Bronchial epithelial cell (primary cell): ENCODE measurements at regions not wholly inside any gene's neighbourhood (a gene's known extent, or its start where the extent isn't known, plus 50 kb on each side); places are given as distances from the start of the nearest gene placed in this dataset.

Experiments used
- DNase-seq: peaks from one replicate; pipeline ENCODE4 v3.0.0-alpha.2; 2010; ENCODE audit warnings: low read depth
- FAIRE-seq: peaks from 2 replicates; lab custom pipeline; 2011; peaks lifted over from hg19 to GRCh38; lab: Jason Lieb, UNC
- H3K27me3 ChIP-seq: 2 replicates; pipeline ENCODE4 v1.5.1; 2011; ENCODE audit warnings: low read length; ENCODE audit not compliant: control insufficient read depth, insufficient read depth
- H3K36me3 ChIP-seq: 2 replicates; pipeline ENCODE4 v1.5.1; 2011; ENCODE audit warnings: low read length; ENCODE audit not compliant: control insufficient read depth, insufficient read depth
- H3K4me3 ChIP-seq: 2 replicates; pipeline ENCODE4 v1.5.1; 2011; ENCODE audit warnings: mild to moderate bottlenecking, low read depth, low read length, control low read depth
- TF ChIP-seq, protein P1 (sequence below): IDR thresholded peaks from 2 replicates; pipeline ENCODE4 v1.5.1; 2011; ENCODE audit warnings: mild to moderate bottlenecking, moderate library complexity, low read length, control low read depth, inconsistent platforms; ENCODE audit not compliant: insufficient read depth, severe bottlenecking

DNA sequence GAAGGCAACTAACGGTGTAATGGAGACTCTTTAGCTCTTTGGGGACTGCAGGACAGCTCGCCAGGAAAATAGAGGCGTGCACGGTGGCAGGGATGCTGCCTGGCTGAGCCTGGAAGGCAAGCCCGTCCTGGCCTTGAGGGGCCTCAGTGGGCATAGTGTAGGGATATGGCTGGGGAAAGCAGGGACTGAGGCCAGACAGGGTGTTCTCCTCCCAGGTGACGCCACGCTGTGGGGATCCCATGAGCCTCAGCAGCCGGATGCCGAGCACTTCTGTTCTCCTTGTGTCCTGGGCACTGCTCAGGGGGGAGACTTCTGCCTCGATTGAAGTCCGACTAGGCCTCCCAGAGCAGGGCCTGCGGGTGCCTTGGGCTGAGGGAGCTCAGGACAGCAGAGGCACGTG is 89.2 kb downstream of the NPIPB11 start:
- DNase-seq (no peak), FAIRE-seq (no peak)
- TF ChIP-seq, protein P1, sequence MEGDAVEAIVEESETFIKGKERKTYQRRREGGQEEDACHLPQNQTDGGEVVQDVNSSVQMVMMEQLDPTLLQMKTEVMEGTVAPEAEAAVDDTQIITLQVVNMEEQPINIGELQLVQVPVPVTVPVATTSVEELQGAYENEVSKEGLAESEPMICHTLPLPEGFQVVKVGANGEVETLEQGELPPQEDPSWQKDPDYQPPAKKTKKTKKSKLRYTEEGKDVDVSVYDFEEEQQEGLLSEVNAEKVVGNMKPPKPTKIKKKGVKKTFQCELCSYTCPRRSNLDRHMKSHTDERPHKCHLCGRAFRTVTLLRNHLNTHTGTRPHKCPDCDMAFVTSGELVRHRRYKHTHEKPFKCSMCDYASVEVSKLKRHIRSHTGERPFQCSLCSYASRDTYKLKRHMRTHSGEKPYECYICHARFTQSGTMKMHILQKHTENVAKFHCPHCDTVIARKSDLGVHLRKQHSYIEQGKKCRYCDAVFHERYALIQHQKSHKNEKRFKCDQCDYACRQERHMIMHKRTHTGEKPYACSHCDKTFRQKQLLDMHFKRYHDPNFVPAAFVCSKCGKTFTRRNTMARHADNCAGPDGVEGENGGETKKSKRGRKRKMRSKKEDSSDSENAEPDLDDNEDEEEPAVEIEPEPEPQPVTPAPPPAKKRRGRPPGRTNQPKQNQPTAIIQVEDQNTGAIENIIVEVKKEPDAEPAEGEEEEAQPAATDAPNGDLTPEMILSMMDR, result no peak
- peaks cover 3% of the 10 kb centered on the region for H3K27me3 ChIP-seq
- H3K4me3 ChIP-seq, result no peak overlapping the region
- no peaks in the 10 kb centered on the region for H3K36me3 ChIP-seq

DNA sequence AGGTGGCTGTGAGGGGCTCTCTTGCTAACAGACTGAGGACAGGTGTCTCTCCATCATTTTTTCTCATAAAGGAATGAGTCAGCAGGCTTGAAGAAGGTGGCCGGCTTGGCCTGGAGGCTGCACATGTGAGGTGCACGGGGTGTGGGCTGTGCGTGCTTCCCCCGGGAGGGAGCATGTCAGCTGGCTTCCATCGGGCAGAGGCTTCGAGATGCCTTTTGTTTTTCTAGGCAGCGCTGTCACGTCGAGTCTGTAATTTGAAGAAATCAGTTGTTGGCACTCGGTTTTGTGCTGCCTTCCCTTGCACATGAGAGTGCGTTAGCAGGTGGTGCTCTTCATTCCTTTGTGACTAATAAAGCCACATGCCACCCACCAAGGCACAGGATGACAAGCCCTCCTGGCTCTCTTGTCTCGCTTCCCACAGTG is 89.7 kb downstream of the NPIPB11 start:
- no peak for FAIRE-seq
- TF ChIP-seq, protein P1, result no peak

DNA sequence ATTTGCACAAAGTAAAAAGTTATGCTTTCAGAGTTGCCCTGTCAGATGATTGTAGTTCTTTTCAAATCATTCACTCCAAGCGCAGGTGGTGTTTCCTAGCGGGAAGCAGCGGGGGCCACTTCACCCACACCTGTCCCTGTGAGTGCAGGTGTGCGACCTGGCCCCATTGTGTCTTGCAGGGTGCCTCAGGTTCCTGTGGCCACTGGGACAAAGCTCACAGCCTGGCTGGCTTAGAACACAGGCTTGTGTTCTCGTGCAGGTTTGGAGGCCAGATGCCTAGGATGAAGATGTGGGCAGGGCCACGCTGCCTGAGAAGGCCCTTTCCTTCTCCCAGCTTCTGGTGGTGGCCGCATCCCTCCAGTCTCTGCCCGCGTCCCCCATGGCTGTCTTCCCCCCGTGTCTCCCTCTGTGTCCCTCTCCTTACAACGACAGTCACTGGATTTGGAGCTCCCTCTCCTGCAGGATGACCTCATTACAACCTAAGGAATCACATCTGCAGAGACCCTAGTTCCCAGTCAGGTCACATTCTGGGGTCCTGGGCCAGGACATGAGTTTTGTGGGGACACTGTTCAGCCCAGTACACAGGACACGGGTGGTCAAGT is 90.5 kb downstream of the NPIPB11 start:
- FAIRE-seq (no peak), DNase-seq (no peak)
- TF ChIP-seq, protein P1, result peak; percentile 22
- peaks cover 3% of the 10 kb centered on the region for H3K27me3 ChIP-seq
- no peaks in the 10 kb centered on the region for H3K36me3 ChIP-seq
- H3K4me3 ChIP-seq, result no peak overlapping the region

More for the DNA sequence above, 89.7 kb downstream of the NPIPB11 start:
- Histone ChIP-seq H3K27me3 (peaks cover 3% of the 10 kb centered on the region), H3K4me3 (no peak overlapping the region), H3K36me3 (no peaks in the 10 kb centered on the region)
- no peak for DNase-seq

DNA sequence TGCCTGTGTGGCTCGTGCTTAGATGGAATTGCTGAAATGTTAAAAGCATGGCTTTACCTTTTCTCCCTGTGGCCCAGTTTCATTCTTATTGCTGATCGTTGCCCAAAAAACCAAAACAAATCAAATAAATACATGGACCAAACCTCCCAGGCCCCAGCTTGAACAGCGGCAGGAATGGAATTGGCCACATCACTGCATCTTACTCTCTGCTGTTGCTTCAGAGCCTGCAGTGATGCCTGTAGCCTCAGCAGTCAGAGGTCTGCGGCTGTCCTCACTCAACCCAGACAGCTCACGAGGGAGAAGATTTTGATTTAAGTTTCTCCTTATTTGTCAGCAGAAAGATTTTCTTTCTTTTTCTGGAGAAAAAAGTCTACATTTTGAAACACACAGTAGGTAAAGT is 91.5 kb downstream of the NPIPB11 start:
- TF ChIP-seq, protein P1, result no peak
- H3K4me3 ChIP-seq, result no peak overlapping the region
- no peaks in the 10 kb centered on the region for H3K36me3 ChIP-seq
- DNase-seq, result no peak
- peaks cover 3% of the 10 kb centered on the region for H3K27me3 ChIP-seq
- FAIRE-seq, result no peak

DNA sequence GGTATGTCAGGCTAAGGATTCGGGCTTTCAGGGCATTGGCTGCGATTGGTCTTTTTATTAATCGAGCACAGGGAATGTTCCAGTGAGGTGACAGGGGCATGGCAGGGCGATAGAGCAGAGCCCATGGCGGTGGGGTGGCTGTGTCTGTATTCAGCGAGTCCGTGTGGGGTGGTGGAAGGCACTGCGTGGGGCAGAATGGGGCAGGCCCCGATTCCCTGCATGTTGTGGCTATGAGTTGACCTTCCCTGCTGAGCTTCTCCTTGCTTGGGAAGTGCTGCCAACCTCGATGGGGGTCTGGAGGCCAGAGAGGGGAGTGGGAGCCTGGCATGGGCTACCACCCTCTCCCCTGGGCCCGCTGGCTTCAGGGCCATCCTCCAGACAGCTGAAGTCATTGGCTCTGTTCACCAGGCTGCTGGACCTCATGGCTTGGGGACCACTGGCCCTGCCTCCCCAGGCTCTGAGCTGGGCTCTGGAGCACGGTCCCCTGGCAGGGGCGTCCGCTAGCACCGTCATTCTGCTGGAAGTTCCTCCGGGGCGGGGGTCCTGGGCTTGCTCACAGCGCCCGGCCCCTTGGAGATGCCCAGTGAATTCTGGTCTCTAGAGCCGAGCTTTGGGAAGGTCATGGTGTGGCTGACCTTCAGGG is 92.1 kb downstream of the NPIPB11 start:
- peaks cover 3% of the 10 kb centered on the region for H3K27me3 ChIP-seq
- DNase-seq, result no peak

More for the DNA sequence above, 92.1 kb downstream of the NPIPB11 start:
- Histone ChIP-seq H3K36me3 (no peaks in the 10 kb centered on the region), H3K4me3 (no peak overlapping the region)
- FAIRE-seq, result no peak
- TF ChIP-seq, protein P1, result no peak
